ENCODE measurements at regions not wholly inside any gene's neighbourhood (a gene's known extent, or its start where the extent isn't known, plus 50 kb on each side); places are given as distances from the start of the nearest gene placed in this dataset.
"Not testable (repeated sequence)": the region's sequence is repeated elsewhere in the genome, so short reads cannot be mapped to it uniquely, and the experiment has no call there.

DNA sequence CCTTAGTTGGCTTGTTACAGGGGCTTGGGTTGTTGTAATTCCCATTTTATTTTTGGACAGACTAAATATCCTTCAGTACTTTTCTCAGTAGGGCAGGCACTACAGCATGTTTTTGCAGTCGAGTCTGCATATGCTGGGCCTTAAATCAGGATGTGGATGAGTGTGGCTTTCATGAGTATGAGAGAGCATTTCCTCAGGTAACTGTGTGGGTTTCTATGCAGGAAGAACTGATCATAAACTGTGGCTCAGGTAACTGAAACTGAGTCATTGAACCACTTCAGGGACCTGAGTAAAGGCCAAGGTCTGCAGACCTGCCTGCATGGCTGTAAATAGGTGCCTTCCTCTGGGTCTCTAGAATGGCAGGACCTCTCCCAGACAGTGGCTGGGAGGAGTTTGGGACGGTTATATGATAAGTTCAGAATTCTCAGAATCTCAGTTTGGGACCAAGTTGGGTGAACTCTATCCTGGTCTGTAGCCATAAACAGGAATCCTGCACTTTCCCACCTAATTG lies 112.1 kb downstream of the ZNF737 start:
- no peaks in the 10 kb centered on the region for H3K4me1 ChIP-seq
- H3K4me3 ChIP-seq, result no peak overlapping the region
- TF ChIP-seq, protein P1, sequence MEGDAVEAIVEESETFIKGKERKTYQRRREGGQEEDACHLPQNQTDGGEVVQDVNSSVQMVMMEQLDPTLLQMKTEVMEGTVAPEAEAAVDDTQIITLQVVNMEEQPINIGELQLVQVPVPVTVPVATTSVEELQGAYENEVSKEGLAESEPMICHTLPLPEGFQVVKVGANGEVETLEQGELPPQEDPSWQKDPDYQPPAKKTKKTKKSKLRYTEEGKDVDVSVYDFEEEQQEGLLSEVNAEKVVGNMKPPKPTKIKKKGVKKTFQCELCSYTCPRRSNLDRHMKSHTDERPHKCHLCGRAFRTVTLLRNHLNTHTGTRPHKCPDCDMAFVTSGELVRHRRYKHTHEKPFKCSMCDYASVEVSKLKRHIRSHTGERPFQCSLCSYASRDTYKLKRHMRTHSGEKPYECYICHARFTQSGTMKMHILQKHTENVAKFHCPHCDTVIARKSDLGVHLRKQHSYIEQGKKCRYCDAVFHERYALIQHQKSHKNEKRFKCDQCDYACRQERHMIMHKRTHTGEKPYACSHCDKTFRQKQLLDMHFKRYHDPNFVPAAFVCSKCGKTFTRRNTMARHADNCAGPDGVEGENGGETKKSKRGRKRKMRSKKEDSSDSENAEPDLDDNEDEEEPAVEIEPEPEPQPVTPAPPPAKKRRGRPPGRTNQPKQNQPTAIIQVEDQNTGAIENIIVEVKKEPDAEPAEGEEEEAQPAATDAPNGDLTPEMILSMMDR (IDR thresholded peaks at IDR 0.05), result no peak
- H3K27ac ChIP-seq, result no peak overlapping the region
- intact Hi-C loops (cut with DNase I), result no loop called here
- H3K9me3 ChIP-seq, result no peaks in the 10 kb centered on the region
- 64 to 66% methylated on average over 2 of the region's 2 CpGs for WGBS, 2 donors
- H3K27me3 ChIP-seq, result no peaks in the 10 kb centered on the region
- no peaks in the 10 kb centered on the region for H3K36me3 ChIP-seq
- DNase-seq (no peak), ATAC-seq (no peak)

- Histone ChIP-seq H3K27me3 (no peaks in the 10 kb centered on the region), H3K27ac (no peak overlapping the region), H3K9me3 (peaks cover 0 to 15% (median 0%) of the 10 kb centered on the region in 11 donors), H3K4me3 (no peak overlapping the region), H3K4me1 (no peaks in the 10 kb centered on the region), H3K36me3 (no peaks in the 10 kb centered on the region)
- WGBS, 2 donors, result 47 to 48% methylated on average over 5 of the region's 5 CpGs
- ATAC-seq (no peak), DNase-seq (no peak)
- intact Hi-C loops (cut with DNase I), result no loop called here
- TF ChIP-seq, protein P1 (IDR thresholded peaks at IDR 0.05), result no peak
Observed at GRCh38 chr19:20444202-20444885, 121.2 kb downstream of the ZNF737 start.

DNA sequence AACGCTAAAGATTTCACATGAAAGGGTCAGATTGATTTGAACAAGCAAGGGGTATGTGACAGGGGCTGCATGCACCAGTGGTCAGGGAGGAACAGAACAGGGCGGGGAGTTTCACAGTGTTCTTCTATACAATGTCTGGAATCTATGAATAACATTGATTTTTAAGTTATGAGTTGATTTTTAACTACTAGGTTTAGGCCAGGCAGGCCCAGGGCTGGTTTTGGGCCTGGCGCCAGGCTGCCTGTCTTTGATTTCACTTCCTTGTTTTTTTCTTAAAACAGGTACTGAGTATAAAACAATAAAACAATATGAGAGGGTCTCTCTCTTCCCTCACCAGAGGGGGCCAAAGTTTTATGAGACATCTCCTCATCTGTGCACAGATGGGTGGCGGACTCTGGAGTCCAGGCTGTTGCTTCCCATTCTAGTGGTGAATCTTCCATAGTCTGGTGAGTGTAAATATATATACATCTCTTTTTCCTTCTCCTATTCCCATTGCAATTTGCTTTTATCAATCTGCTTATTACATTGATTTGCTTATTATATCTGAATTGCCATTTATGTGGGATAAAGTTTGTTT lies 133.2 kb downstream of the ZNF737 start:
- peaks cover 0 to 15% (median 0%) of the 10 kb centered on the region in 11 donors for H3K9me3 ChIP-seq
- WGBS, 2 donors, result 91 to 92% methylated on average over 4 of the region's 4 CpGs
- H3K27ac ChIP-seq; ATAC-seq; intact Hi-C loops (cut with DNase I); H3K27me3 ChIP-seq; DNase-seq; H3K36me3 ChIP-seq; H3K4me3 ChIP-seq; H3K4me1 ChIP-seq: not testable (repeated sequence)

DNA sequence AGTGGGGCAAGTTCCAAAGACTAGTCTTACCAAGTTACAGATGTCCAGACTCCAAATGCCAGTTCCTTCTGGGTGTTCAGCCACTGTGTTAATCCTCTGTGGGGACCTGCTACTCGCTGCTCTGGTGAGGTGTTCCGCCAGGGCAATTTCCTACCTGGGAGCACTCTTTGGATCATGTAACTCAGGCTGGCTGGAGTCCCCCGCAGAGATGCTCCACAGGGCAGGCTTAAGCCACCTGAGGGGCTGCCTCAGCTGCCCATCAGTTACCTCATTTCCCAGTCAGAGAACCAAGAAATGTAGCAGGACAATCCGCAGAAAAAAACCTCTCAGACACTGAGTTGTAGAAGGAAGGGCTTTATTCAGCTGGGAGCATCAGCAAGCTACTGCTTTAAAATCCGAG lies 133.8 kb downstream of the ZNF737 start:
- 88 to 95% methylated on average over 5 of the region's 5 CpGs for WGBS, 2 donors

More for the DNA sequence above, 133.8 kb downstream of the ZNF737 start:
- peaks cover 0 to 10% (median 0%) of the 10 kb centered on the region in 11 donors for H3K9me3 ChIP-seq
- DNase-seq (no peak), ATAC-seq (no peak)
- no peaks in the 10 kb centered on the region for H3K27me3 ChIP-seq
- TF ChIP-seq, protein P1 (IDR thresholded peaks at IDR 0.05), result no peak
- H3K27ac ChIP-seq, result no peak overlapping the region
- H3K36me3 ChIP-seq, result no peaks in the 10 kb centered on the region
- intact Hi-C loops (cut with DNase I), result no loop called here
- no peak overlapping the region for H3K4me3 ChIP-seq
- H3K4me1 ChIP-seq, result no peaks in the 10 kb centered on the region

All from heart right ventricle (tissue), 16 donors.